SK-N-SH (cell line): ENCODE measurements at regions not wholly inside any gene's neighbourhood (a gene's known extent, or its start where the extent isn't known, plus 50 kb on each side); places are given as distances from the start of the nearest gene placed in this dataset.

Source experiments
- CTCF ChIA-PET: fragments of 300-600, 350-600 bp; formaldehyde crosslinking; extraction: SDS; loops from one replicate; lab custom pipeline; 2021; lab: Yijun Ruan, JAX
- POLR2A ChIA-PET: fragments of 350-600 bp; sonication (Branson Sonifier 250); formaldehyde crosslinking; extraction: SDS; loops from one replicate; lab custom pipeline; 2020; ENCODE audit warnings: antibody characterized with exemption, inconsistent platforms; lab: Yijun Ruan, JAX
- DNase-seq: peaks from one replicate; pipeline ENCODE4 v3.0.0; 2012
- H2AFZ ChIP-seq: fragments of 200-600 bp; sonication (generic); 2 replicates; pipeline ENCODE4 v1.8.1; 2016; ENCODE audit warnings: antibody characterized with exemption, mild to moderate bottlenecking, low read depth
- H3F3A ChIP-seq: fragments of 200-600 bp; sonication (generic); replicated peaks from 2 replicates; pipeline ENCODE3; 2016; ENCODE audit warnings: antibody characterized with exemption, mild to moderate bottlenecking; ENCODE audit not compliant: insufficient read depth
- H3K27ac ChIP-seq, 2 experiments: fragments of 200-500 bp in 1 of 2; fragments of 200-600 bp in 1 of 2; sonication (Bioruptor generic) in 1 of 2; sonication (generic), shearing (Covaris generic) in 1 of 2; 2 replicates each; pipeline versions ENCODE4 v1.5.1 to v1.6.1; 2014 to 2016; ENCODE audit warnings: low read depth in 2 of 2, inconsistent platforms in 1 of 2, low read length in 1 of 2, mild to moderate bottlenecking in 1 of 2, mixed read lengths in 1 of 2
- H3K27me3 ChIP-seq: fragments of 200-600 bp; sonication (generic), shearing (Covaris generic); 2 replicates; pipeline ENCODE4 v1.6.1; 2016; ENCODE audit warnings: mixed run types; ENCODE audit not compliant: insufficient read depth
- H3K36me3 ChIP-seq, 2 experiments: fragments of 200-500 bp in 1 of 2; fragments of 200-600 bp in 1 of 2; sonication (Bioruptor generic) in 1 of 2; sonication (generic) in 1 of 2; replicated peaks in 1 of 2; 2 replicates each; pipeline versions ENCODE3 to v1.5.1; 2014 to 2016; ENCODE audit warnings: low read length in 1 of 2, mild to moderate bottlenecking in 1 of 2; ENCODE audit not compliant: insufficient read depth in 2 of 2, control insufficient read depth in 1 of 2
- H3K4me1 ChIP-seq, 2 experiments: fragments of 200-500 bp in 1 of 2; fragments of 200-600 bp in 1 of 2; sonication (Bioruptor generic) in 1 of 2; sonication (generic), shearing (Covaris generic) in 1 of 2; 2 replicates each; pipeline versions ENCODE4 v1.5.1 to v1.6.1; 2014 to 2016; ENCODE audit warnings: low read depth in 1 of 2, low read length in 1 of 2, mixed run types in 1 of 2; ENCODE audit not compliant: insufficient read depth in 2 of 2, control insufficient read depth in 1 of 2
- H3K4me2 ChIP-seq: fragments of 200-600 bp; sonication (generic), shearing (Covaris generic); 2 replicates; pipeline ENCODE4 v1.6.1; 2017; ENCODE audit warnings: mixed run types
- H3K4me3 ChIP-seq, 2 experiments: fragments of 200-500 bp in 1 of 2; fragments of 200-600 bp in 1 of 2; sonication (Bioruptor generic) in 1 of 2; sonication (generic), shearing (Covaris generic) in 1 of 2; 2 replicates each; pipeline versions ENCODE4 v1.5.1 to v1.8.1; 2014 to 2016; ENCODE audit warnings: low read depth in 2 of 2, inconsistent platforms in 1 of 2, low read length in 1 of 2, mild to moderate bottlenecking in 1 of 2, mixed read lengths in 1 of 2, moderate library complexity in 1 of 2
- H3K79me2 ChIP-seq: fragments of 200-600 bp; sonication (generic); 2 replicates; pipeline ENCODE4 v1.8.1; 2017; ENCODE audit warnings: mild to moderate bottlenecking; ENCODE audit not compliant: insufficient read depth
- H3K9ac ChIP-seq: fragments of 200-600 bp; sonication (generic); 2 replicates; pipeline ENCODE4 v1.6.1; 2017; ENCODE audit warnings: mixed run types
- H3K9me2 ChIP-seq: fragments of 200-600 bp; sonication (generic); 2 replicates; pipeline ENCODE4 v1.6.1; 2017; ENCODE audit warnings: mixed run types
- H3K9me3 ChIP-seq: fragments of 200-600 bp; sonication (generic); 2 replicates; pipeline ENCODE4 v1.6.1; 2017; ENCODE audit warnings: mixed run types, mild to moderate bottlenecking, moderate library complexity
- H4K20me1 ChIP-seq: fragments of 200-600 bp; sonication (generic); 2 replicates; pipeline ENCODE4 v1.6.1; 2017; ENCODE audit warnings: mild to moderate bottlenecking, mixed run types; ENCODE audit not compliant: insufficient read depth
- FOSL2 ChIP-seq: IDR thresholded peaks from 2 replicates; pipeline ENCODE4 v1.4.0; 2012; ENCODE audit warnings: low read depth, mild to moderate bottlenecking, moderate library complexity, borderline replicate concordance
- FOXM1 ChIP-seq: IDR thresholded peaks from 2 replicates; pipeline ENCODE4 v1.4.0; 2012; ENCODE audit warnings: low read depth, mild to moderate bottlenecking
- GATA2 ChIP-seq: sonication (generic); formaldehyde crosslinking; IDR thresholded peaks from 2 replicates; pipeline ENCODE4 v1.5.0; 2020; ENCODE audit warnings: mild to moderate bottlenecking, missing genetic modification reagents
- IRF3 ChIP-seq: fragments of 150-350 bp; IDR thresholded peaks from 2 replicates; pipeline ENCODE4 v1.6.1; 2016; ENCODE audit warnings: mild to moderate bottlenecking, low read depth, low read length
- NFIC ChIP-seq: IDR thresholded peaks from 2 replicates; pipeline ENCODE4 v1.4.0; 2012; ENCODE audit warnings: borderline replicate concordance
- POLR2AphosphoS5 ChIP-seq: IDR thresholded peaks from 2 replicates; pipeline ENCODE4 v1.6.1; 2012; ENCODE audit warnings: low read depth, low read length
- RAD21 ChIP-seq: IDR thresholded peaks from 2 replicates; pipeline ENCODE4 v1.6.1; 2012; ENCODE audit warnings: mild to moderate bottlenecking, low read length
- SIN3A ChIP-seq: IDR thresholded peaks from 2 replicates; pipeline ENCODE4 v1.6.1; 2012; ENCODE audit warnings: low read depth, mild to moderate bottlenecking, low read length, moderate library complexity, borderline replicate concordance
- SMC3 ChIP-seq: IDR thresholded peaks from 2 replicates; pipeline ENCODE4 v1.6.1; 2012; ENCODE audit warnings: low read depth, low read length, improper control_type of control experiment
- TAF1 ChIP-seq: IDR thresholded peaks from 2 replicates; pipeline ENCODE4 v1.6.1; 2012; ENCODE audit warnings: low read depth, mild to moderate bottlenecking, low read length, moderate library complexity, borderline replicate concordance
- TEAD4 ChIP-seq: IDR thresholded peaks from 2 replicates; pipeline ENCODE4 v1.4.0; 2012; ENCODE audit warnings: mild to moderate bottlenecking, borderline replicate concordance; ENCODE audit not compliant: insufficient read depth
- USF1 ChIP-seq: IDR thresholded peaks from 2 replicates; pipeline ENCODE4 v1.4.0; 2012; ENCODE audit warnings: low read depth, borderline replicate concordance
- YY1 ChIP-seq: IDR thresholded peaks from 2 replicates; pipeline ENCODE4 v1.4.0; 2012; ENCODE audit warnings: low read depth, mild to moderate bottlenecking
- ZBTB33 ChIP-seq: IDR thresholded peaks from 2 replicates; pipeline ENCODE4 v1.4.0; 2012; ENCODE audit warnings: low read depth, borderline replicate concordance
- WGBS: methylation state at CpG from one replicate; pipeline ENCODE4 v1.1.6; 2017; ENCODE audit warnings: low lambda C conversion rate; 5-methylcytosine and 5-hydroxymethylcytosine counted together
- TF ChIP-seq, protein P1 (sequence below): fragments of 200-600 bp; sonication (generic); IDR thresholded peaks from 2 replicates; pipeline ENCODE4 v1.6.1; 2017; ENCODE audit warnings: antibody characterized with exemption, mild to moderate bottlenecking, moderate library complexity
- TF ChIP-seq, protein P2 (sequence below): fragments of 150-350 bp; IDR thresholded peaks from 2 replicates; pipeline ENCODE4 v1.6.1; 2017; ENCODE audit warnings: antibody characterized with exemption, low read length, low read depth, borderline replicate concordance

GRCh38 chr22:48516571-48516970, 1311.1 kb downstream of the BRD1 start:
- no peak overlapping the region for H3K4me3 ChIP-seq
- H3K9ac ChIP-seq, result no peak overlapping the region
- H3K9me2 ChIP-seq, result no peaks in the 10 kb centered on the region
- no peak for DNase-seq
- 19% methylated on average over 5 of the region's 9 CpGs for WGBS
- no peaks in the 10 kb centered on the region for H4K20me1 ChIP-seq
- no peaks in the 10 kb centered on the region for H3K4me1 ChIP-seq
- no peaks in the 10 kb centered on the region for H3K79me2 ChIP-seq
- H3K27ac ChIP-seq, result no peak overlapping the region
- CTCF ChIA-PET, result no interaction called here
- no peaks in the 10 kb centered on the region for H3F3A ChIP-seq
- TF ChIP-seq, protein P1, sequence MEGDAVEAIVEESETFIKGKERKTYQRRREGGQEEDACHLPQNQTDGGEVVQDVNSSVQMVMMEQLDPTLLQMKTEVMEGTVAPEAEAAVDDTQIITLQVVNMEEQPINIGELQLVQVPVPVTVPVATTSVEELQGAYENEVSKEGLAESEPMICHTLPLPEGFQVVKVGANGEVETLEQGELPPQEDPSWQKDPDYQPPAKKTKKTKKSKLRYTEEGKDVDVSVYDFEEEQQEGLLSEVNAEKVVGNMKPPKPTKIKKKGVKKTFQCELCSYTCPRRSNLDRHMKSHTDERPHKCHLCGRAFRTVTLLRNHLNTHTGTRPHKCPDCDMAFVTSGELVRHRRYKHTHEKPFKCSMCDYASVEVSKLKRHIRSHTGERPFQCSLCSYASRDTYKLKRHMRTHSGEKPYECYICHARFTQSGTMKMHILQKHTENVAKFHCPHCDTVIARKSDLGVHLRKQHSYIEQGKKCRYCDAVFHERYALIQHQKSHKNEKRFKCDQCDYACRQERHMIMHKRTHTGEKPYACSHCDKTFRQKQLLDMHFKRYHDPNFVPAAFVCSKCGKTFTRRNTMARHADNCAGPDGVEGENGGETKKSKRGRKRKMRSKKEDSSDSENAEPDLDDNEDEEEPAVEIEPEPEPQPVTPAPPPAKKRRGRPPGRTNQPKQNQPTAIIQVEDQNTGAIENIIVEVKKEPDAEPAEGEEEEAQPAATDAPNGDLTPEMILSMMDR, result no peak
- TF ChIP-seq, protein P2, sequence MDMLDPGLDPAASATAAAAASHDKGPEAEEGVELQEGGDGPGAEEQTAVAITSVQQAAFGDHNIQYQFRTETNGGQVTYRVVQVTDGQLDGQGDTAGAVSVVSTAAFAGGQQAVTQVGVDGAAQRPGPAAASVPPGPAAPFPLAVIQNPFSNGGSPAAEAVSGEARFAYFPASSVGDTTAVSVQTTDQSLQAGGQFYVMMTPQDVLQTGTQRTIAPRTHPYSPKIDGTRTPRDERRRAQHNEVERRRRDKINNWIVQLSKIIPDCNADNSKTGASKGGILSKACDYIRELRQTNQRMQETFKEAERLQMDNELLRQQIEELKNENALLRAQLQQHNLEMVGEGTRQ, result no peak
- TF ChIP-seq SMC3, result no peak
- TF ChIP-seq NFIC, result no peak
- no peak for TF ChIP-seq ZBTB33
- no peak for TF ChIP-seq TAF1
- TF ChIP-seq IRF3, result no peak
- TF ChIP-seq SIN3A, result no peak
- TF ChIP-seq FOXM1, result no peak
- TF ChIP-seq USF1, result no peak
- no peak for TF ChIP-seq GATA2 (CRISPR knock-in tag)
- TF ChIP-seq RAD21, result no peak
- no peak for TF ChIP-seq TEAD4
- TF ChIP-seq POLR2AphosphoS5, result no peak
- no peak for TF ChIP-seq FOSL2
- TF ChIP-seq YY1, result no peak
- TF ChIP-seq, all 33 proteins: peak for 0
- Histone ChIP-seq H3K4me2 (no peak overlapping the region), H3K9me3 (no peaks in the 10 kb centered on the region), H3K36me3 (no peaks in the 10 kb centered on the region), H2AFZ (no peak overlapping the region), H3K27me3 (no peaks in the 10 kb centered on the region; the same call in 1 of the 2 replicates)
- POLR2A ChIA-PET, result no interaction called here
